GM12873 (cell line): ENCODE measurements at regions not wholly inside any gene's neighbourhood (a gene's known extent, or its start where the extent isn't known, plus 50 kb on each side); places are given as distances from the start of the nearest gene placed in this dataset.

Experiments
- CTCF ChIP-seq: IDR thresholded peaks from 2 replicates; pipeline ENCODE4 v1.5.1; 2012; ENCODE audit warnings: low read depth, mild to moderate bottlenecking, moderate library complexity, low read length, control low read depth; ENCODE audit not compliant: insufficient read depth; ENCODE audit errors: missing control alignments

- TF ChIP-seq CTCF = no peak
These were observed 1866.1 kb upstream of the NUDT12 start for GRCh38 chr5:105428451-105429380.

GRCh38 chr5:105414067-105414466 is 1851.5 kb upstream of the NUDT12 start:
- no peak for TF ChIP-seq CTCF

DNA sequence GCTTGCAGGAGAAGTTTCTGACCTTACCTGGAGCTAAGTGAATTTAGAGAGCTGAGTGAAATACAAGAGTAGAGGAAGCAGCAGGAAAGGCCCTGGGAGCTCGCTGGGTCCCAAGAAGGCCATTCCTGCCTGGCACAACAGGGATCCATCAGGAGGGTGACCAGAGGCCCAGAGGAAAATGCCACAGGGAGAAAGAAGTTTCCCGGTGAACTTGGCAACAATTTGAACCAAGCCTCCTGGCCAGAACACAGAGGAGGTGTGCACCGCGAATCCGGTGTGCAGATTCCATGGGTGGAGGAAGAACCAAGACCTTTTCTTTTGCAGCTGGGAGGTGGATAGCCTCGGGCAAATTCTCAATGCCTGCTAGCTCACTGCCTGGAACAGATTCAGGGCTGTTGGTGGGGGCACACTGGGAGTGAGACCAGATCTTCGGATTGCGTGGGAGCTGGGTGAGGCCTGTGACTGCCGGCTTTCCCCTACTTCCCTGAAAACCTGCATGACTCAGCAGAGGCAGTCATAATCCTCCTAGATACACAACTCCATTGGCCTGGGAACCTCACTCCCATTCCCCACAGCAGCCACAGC is 1850.9 kb upstream of the NUDT12 start:
- no peak for TF ChIP-seq CTCF

DNA sequence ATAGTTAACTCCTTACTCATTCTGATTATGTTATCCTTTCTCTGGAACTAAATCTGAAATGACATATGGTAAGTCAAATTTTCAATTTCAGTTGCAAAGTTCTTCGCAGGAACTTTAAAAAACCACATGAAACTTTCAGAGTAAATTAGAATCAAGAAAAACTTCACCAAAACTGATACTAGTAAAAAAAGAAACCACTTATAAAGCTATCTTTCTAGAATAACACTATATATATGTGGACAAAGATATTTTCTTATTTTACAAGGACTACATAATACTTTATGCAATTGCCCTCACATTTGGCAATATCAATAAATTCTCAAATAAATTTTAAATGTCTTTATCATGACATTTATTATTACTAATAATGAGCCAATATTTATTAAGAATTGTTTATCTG is 1847.1 kb upstream of the NUDT12 start:
- no peak for TF ChIP-seq CTCF

DNA sequence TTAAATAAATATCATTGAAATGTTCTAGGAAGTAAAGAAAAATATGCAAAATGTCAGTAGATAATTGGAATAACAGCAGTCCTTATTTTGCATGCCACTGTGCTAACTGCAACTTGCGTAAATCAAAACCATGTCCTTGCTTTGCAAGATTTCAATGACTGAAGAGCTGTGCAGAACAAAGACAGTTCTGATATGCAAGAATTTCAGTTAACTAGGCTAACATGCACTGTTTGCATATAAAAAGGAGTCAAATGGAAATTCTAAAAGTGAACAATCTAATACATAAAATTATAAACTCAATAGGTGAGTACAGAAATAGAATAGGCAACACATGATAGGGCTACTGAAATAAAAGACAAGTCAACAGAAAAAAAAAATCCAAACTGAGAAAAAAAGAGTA is 1844.6 kb upstream of the NUDT12 start:
- TF ChIP-seq CTCF = no peak

GRCh38 chr5:105397749-105398148 is 1835.2 kb upstream of the NUDT12 start:
- TF ChIP-seq CTCF = no peak

DNA sequence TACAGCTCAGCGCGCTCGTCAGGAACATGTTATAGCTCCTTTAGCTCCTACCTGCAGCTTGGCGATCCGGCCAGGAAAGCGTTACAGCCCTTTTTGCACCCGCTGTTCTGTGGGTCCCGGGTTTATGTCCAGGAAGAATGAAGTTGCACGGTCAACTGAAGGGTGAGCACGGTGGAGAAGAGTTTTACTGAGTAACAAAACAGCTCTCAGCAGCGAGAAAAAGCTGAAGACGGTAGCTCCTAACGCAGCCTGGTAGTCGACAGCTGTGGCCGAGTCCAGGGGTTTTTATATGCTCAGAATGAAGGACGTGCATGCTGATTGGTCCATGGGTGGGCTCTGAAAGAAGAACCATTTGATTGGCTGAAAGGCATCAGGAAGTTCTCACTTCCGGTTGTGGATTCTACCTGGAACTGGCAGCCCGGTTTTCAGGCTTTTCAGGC is 1830.1 kb upstream of the NUDT12 start:
- no peak for TF ChIP-seq CTCF
